Gastrocnemius medialis (tissue), 4 donors: ENCODE measurements at regions not wholly inside any gene's neighbourhood (a gene's known extent, or its start where the extent isn't known, plus 50 kb on each side); places are given as distances from the start of the nearest gene placed in this dataset.
A peak's percentile ranks its signal among the peaks of the same experiment; 100 is the strongest.

Experiments
- ATAC-seq, 2 donors: fragments of 150-250 bp; one replicate each; pipeline ENCODE4 v1.9.1; 2016
- DNase-seq, 2 donors: peaks; one replicate each; pipeline ENCODE4 v3.0.0-alpha.2; 2019
- H3K27ac ChIP-seq, 4 donors: fragments of 200-600 bp; sonication (generic); 1 replicate in 1 of 4; 2 replicates in 3 of 4; pipeline ENCODE4 v1.5.1; 2016 to 2018; ENCODE audit warnings: mild to moderate bottlenecking in 2 of 4, moderate library complexity in 1 of 4
- H3K27me3 ChIP-seq, 3 donors: fragments of 200-600 bp; sonication (generic) in 2 of 3; 1 replicate in 1 of 3; 2 replicates in 2 of 3; pipeline versions ENCODE4 v1.5.1 to v1.6.0; 2016 to 2019; ENCODE audit warnings: mild to moderate bottlenecking in 1 of 3, moderate library complexity in 1 of 3
- H3K36me3 ChIP-seq, 2 donors: fragments of 200-600 bp; sonication (generic) in 1 of 2; one replicate each; pipeline ENCODE4 v1.5.1; 2017 to 2018
- H3K4me1 ChIP-seq, 2 donors: fragments of 200-600 bp; sonication (generic) in 1 of 2; one replicate each; pipeline ENCODE4 v1.5.1; 2016 to 2017; ENCODE audit warnings: mild to moderate bottlenecking in 2 of 2
- H3K4me3 ChIP-seq, 4 donors: fragments of 200-600 bp; sonication (generic) in 3 of 4; 1 replicate in 1 of 4; 2 replicates in 3 of 4; pipeline ENCODE4 v1.5.1; 2016 to 2019; ENCODE audit warnings: mild to moderate bottlenecking in 2 of 4
- H3K9me3 ChIP-seq, 3 donors: fragments of 200-600 bp; sonication (generic) in 2 of 3; 1 replicate in 1 of 3; 2 replicates in 2 of 3; pipeline ENCODE4 v1.5.1; 2016 to 2019
- CTCF ChIP-seq, 5 experiments: fragments of 450-650 bp in 3 of 5; fragments of 200-600 bp in 2 of 5; sonication (generic) in 2 of 5; IDR thresholded peaks in 4 of 5; conservative IDR thresholded peaks in 1 of 5; 1 replicate in 4 of 5; 2 replicates in 1 of 5; pipeline ENCODE4 v1.5.1; 2016 to 2019; ENCODE audit warnings: antibody characterized with exemption in 5 of 5, mild to moderate bottlenecking in 3 of 5, moderate library complexity in 3 of 5
- POLR2A ChIP-seq, 2 donors: fragments of 450-650 bp; IDR thresholded peaks; one replicate each; pipeline ENCODE4 v1.6.1; 2017; ENCODE audit warnings: antibody characterized with exemption in 2 of 2, mild to moderate bottlenecking in 2 of 2, moderate library complexity in 2 of 2
- in situ Hi-C, 4 donors: fragments of 200-750 bp; cut with MboI; loops; one replicate each; pipeline versions ENCODE4 v1.15.0 to v1.8.0; 2017; ENCODE audit warnings: low sequenced_read_pairs in 4 of 4
- intact Hi-C: fragments of 100-400 bp; cut with DNase I; formaldehyde crosslinking; loops from one replicate; pipeline ENCODE4 v1.15.1; 2023; ENCODE audit warnings: low total_unique reads

GRCh38 chr18:51619283-51619682, 421.8 kb upstream of the MEX3C start:
- intact Hi-C loops (no loop called here), in situ Hi-C loops (no loop called here)
- no peaks in the 10 kb centered on the region for H3K9me3 ChIP-seq
- H3K27me3 ChIP-seq, result no peaks in the 10 kb centered on the region
- H3K36me3 ChIP-seq, result no peaks in the 10 kb centered on the region
- TF ChIP-seq POLR2A (IDR thresholded peaks at IDR 0.05), result no peak
- no peak for TF ChIP-seq CTCF (IDR thresholded peaks at IDR 0.05 in 4 of 5, conservative IDR thresholded peaks at IDR 0.05 in 1 of 5)
- H3K27ac ChIP-seq, result no peak overlapping the region
- H3K4me3 ChIP-seq, result no peak overlapping the region
- H3K4me1 ChIP-seq, result no peaks in the 10 kb centered on the region
- DNase-seq, result no peak
- ATAC-seq, result no peak

- H3K4me1 ChIP-seq, result no peaks in the 10 kb centered on the region
- no peaks in the 10 kb centered on the region for H3K36me3 ChIP-seq
- no peaks in the 10 kb centered on the region for H3K9me3 ChIP-seq
- H3K27me3 ChIP-seq, result no peaks in the 10 kb centered on the region
- intact Hi-C loops (no loop called here), in situ Hi-C loops (no loop called here)
- H3K27ac ChIP-seq, result no peak overlapping the region
- peak in 2 of 5 experiments; percentile 46 to 64 for TF ChIP-seq CTCF (IDR thresholded peaks at IDR 0.05 in 4 of 5, conservative IDR thresholded peaks at IDR 0.05 in 1 of 5)
- no peak for TF ChIP-seq POLR2A (IDR thresholded peaks at IDR 0.05)
- ATAC-seq (peak in 1 of 2 donors; percentile 39), DNase-seq (no peak)
- H3K4me3 ChIP-seq, result no peak overlapping the region
Measured at GRCh38 chr18:51621113-51621863, 423.8 kb upstream of the MEX3C start.

GRCh38 chr18:51621864-51622160, 424.3 kb upstream of the MEX3C start:
- intact Hi-C loops, result no loop called here

GRCh38 chr18:51622702-51623101, 425.2 kb upstream of the MEX3C start:
- Histone ChIP-seq H3K27me3 (no peaks in the 10 kb centered on the region), H3K36me3 (no peaks in the 10 kb centered on the region), H3K4me1 (no peaks in the 10 kb centered on the region), H3K27ac (no peak overlapping the region), H3K4me3 (no peak overlapping the region), H3K9me3 (no peaks in the 10 kb centered on the region)
- intact Hi-C loops, result no loop called here
- TF ChIP-seq POLR2A (IDR thresholded peaks at IDR 0.05), result no peak
- no peak for TF ChIP-seq CTCF (IDR thresholded peaks at IDR 0.05 in 4 of 5, conservative IDR thresholded peaks at IDR 0.05 in 1 of 5)
- ATAC-seq (no peak), DNase-seq (no peak)
- in situ Hi-C loops, result no loop called here

More at GRCh38 chr18:51621864-51622160, 424.3 kb upstream of the MEX3C start:
- Histone ChIP-seq H3K4me1 (no peaks in the 10 kb centered on the region), H3K9me3 (no peaks in the 10 kb centered on the region), H3K27ac (no peak overlapping the region), H3K4me3 (no peak overlapping the region), H3K27me3 (no peaks in the 10 kb centered on the region), H3K36me3 (no peaks in the 10 kb centered on the region)
- ATAC-seq, result no peak
- in situ Hi-C loops, result no loop called here
- DNase-seq, result no peak
- no peak for TF ChIP-seq CTCF (IDR thresholded peaks at IDR 0.05 in 4 of 5, conservative IDR thresholded peaks at IDR 0.05 in 1 of 5)
- no peak for TF ChIP-seq POLR2A (IDR thresholded peaks at IDR 0.05)

GRCh38 chr18:51623653-51624052, 426.2 kb upstream of the MEX3C start:
- TF ChIP-seq CTCF (IDR thresholded peaks at IDR 0.05 in 4 of 5, conservative IDR thresholded peaks at IDR 0.05 in 1 of 5) (no peak), POLR2A (IDR thresholded peaks at IDR 0.05) (no peak)
- DNase-seq (no peak), ATAC-seq (no peak)
- no peaks in the 10 kb centered on the region for H3K36me3 ChIP-seq
- H3K27me3 ChIP-seq, result no peaks in the 10 kb centered on the region
- H3K27ac ChIP-seq, result no peak overlapping the region
- H3K9me3 ChIP-seq, result no peaks in the 10 kb centered on the region
- no peaks in the 10 kb centered on the region for H3K4me1 ChIP-seq
- intact Hi-C loops, result no loop called here
- in situ Hi-C loops, result no loop called here
- no peak overlapping the region for H3K4me3 ChIP-seq
